ENCODE measurements at regions not wholly inside any gene's neighbourhood (a gene's known extent, or its start where the extent isn't known, plus 50 kb on each side); places are given as distances from the start of the nearest gene placed in this dataset.

- no peaks in the 10 kb centered on the region for H3K79me2 ChIP-seq (ENCODE audit: insufficient read depth, low read length)
- no peaks in the 10 kb centered on the region for H4K20me1 ChIP-seq (ENCODE audit: insufficient read depth, low read length)
- no peak for DNase-seq (ENCODE audit: insufficient read length, low spot score, missing footprints)
- H3K27me3 ChIP-seq (ENCODE audit: insufficient read depth, low read length): no peaks in the 10 kb centered on the region
- H3K4me1 ChIP-seq (ENCODE audit: insufficient read depth, low read length): no peaks in the 10 kb centered on the region
- H3K27ac ChIP-seq (ENCODE audit: low read depth, low read length): no peak overlapping the region
- no peak overlapping the region for H2AFZ ChIP-seq (ENCODE audit: low read length)
- no peak for TF ChIP-seq CTCF (IDR thresholded peaks at IDR 0.05; ENCODE audit: extremely low read depth, low read depth, low read length)
- no peaks in the 10 kb centered on the region for H3K36me3 ChIP-seq (ENCODE audit: insufficient read depth, low read length)
- no peak overlapping the region for H3K4me2 ChIP-seq (ENCODE audit: insufficient read depth, low read length)
- H3K4me3 ChIP-seq (ENCODE audit: insufficient read depth, low read length): no peak overlapping the region
- no peaks in the 10 kb centered on the region for H3K9me3 ChIP-seq (ENCODE audit: low read depth, low read length)
These were observed 118.4 kb upstream of the REG3G start for GRCh38 chr2:78907089-78907488.

- Histone ChIP-seq H3K4me3 (ENCODE audit: insufficient read depth, low read length) (no peak overlapping the region), H3K4me2 (ENCODE audit: insufficient read depth, low read length) (no peak overlapping the region), H3K36me3 (ENCODE audit: insufficient read depth, low read length) (no peaks in the 10 kb centered on the region), H3K27ac (ENCODE audit: low read depth, low read length) (no peak overlapping the region), H3K9me3 (ENCODE audit: low read depth, low read length) (no peaks in the 10 kb centered on the region), H3K79me2 (ENCODE audit: insufficient read depth, low read length) (no peaks in the 10 kb centered on the region), H2AFZ (ENCODE audit: low read length) (no peak overlapping the region), H3K4me1 (ENCODE audit: insufficient read depth, low read length) (no peaks in the 10 kb centered on the region), H3K27me3 (ENCODE audit: insufficient read depth, low read length) (no peaks in the 10 kb centered on the region), H4K20me1 (ENCODE audit: insufficient read depth, low read length) (no peaks in the 10 kb centered on the region)
- no peak for DNase-seq (ENCODE audit: insufficient read length, low spot score, missing footprints)
- TF ChIP-seq CTCF (IDR thresholded peaks at IDR 0.05; ENCODE audit: extremely low read depth, low read depth, low read length): no peak
These were observed 116.5 kb upstream of the REG3G start for GRCh38 chr2:78908973-78909372.

- H3K79me2 ChIP-seq (ENCODE audit: insufficient read depth, low read length): no peaks in the 10 kb centered on the region
- H2AFZ ChIP-seq (ENCODE audit: low read length): no peak overlapping the region
- no peak for DNase-seq (ENCODE audit: insufficient read length, low spot score, missing footprints)
- H3K27me3 ChIP-seq (ENCODE audit: insufficient read depth, low read length): no peaks in the 10 kb centered on the region
- no peak overlapping the region for H3K4me3 ChIP-seq (ENCODE audit: insufficient read depth, low read length)
- no peak for TF ChIP-seq CTCF (IDR thresholded peaks at IDR 0.05; ENCODE audit: extremely low read depth, low read depth, low read length)
- H3K9me3 ChIP-seq (ENCODE audit: low read depth, low read length): no peaks in the 10 kb centered on the region
- H3K4me1 ChIP-seq (ENCODE audit: insufficient read depth, low read length): no peaks in the 10 kb centered on the region
- no peaks in the 10 kb centered on the region for H4K20me1 ChIP-seq (ENCODE audit: insufficient read depth, low read length)
- H3K27ac ChIP-seq (ENCODE audit: low read depth, low read length): no peak overlapping the region
- H3K4me2 ChIP-seq (ENCODE audit: insufficient read depth, low read length): no peak overlapping the region
- H3K36me3 ChIP-seq (ENCODE audit: insufficient read depth, low read length): no peaks in the 10 kb centered on the region
These were observed 115.1 kb upstream of the REG3G start for GRCh38 chr2:78910376-78910775.

GRCh38 chr2:78913257-78913656, 112.2 kb upstream of the REG3G start:
- H3K9me3 ChIP-seq (ENCODE audit: low read depth, low read length): no peaks in the 10 kb centered on the region
- H3K27me3 ChIP-seq (ENCODE audit: insufficient read depth, low read length): no peaks in the 10 kb centered on the region
- no peak overlapping the region for H3K27ac ChIP-seq (ENCODE audit: low read depth, low read length)
- no peaks in the 10 kb centered on the region for H3K79me2 ChIP-seq (ENCODE audit: insufficient read depth, low read length)
- no peak overlapping the region for H2AFZ ChIP-seq (ENCODE audit: low read length)
- no peaks in the 10 kb centered on the region for H3K36me3 ChIP-seq (ENCODE audit: insufficient read depth, low read length)
- no peak overlapping the region for H3K4me3 ChIP-seq (ENCODE audit: insufficient read depth, low read length)
- no peaks in the 10 kb centered on the region for H3K4me1 ChIP-seq (ENCODE audit: insufficient read depth, low read length)
- no peak for DNase-seq (ENCODE audit: insufficient read length, low spot score, missing footprints)
- no peak for TF ChIP-seq CTCF (IDR thresholded peaks at IDR 0.05; ENCODE audit: extremely low read depth, low read depth, low read length)
- no peak overlapping the region for H3K4me2 ChIP-seq (ENCODE audit: insufficient read depth, low read length)
- H4K20me1 ChIP-seq (ENCODE audit: insufficient read depth, low read length): no peaks in the 10 kb centered on the region
